Parathyroid adenoma (tissue), 2 donors: ENCODE measurements at regions not wholly inside any gene's neighbourhood (a gene's known extent, or its start where the extent isn't known, plus 50 kb on each side); places are given as distances from the start of the nearest gene placed in this dataset.

Source experiments
- H2AFZ ChIP-seq: fragments of 300-600 bp; sonication (generic); one replicate; pipeline ENCODE4 v1.7.0; 2017; ENCODE audit warnings: antibody characterized with exemption, mild to moderate bottlenecking
- H3K27ac ChIP-seq: fragments of 300-600 bp; sonication (generic); one replicate; pipeline ENCODE4 v1.7.0; 2017
- H3K27me3 ChIP-seq: fragments of 300-600 bp; sonication (generic); one replicate; pipeline ENCODE4 v1.7.0; 2017; ENCODE audit warnings: low read length; ENCODE audit not compliant: control insufficient read depth, insufficient read depth
- H3K36me3 ChIP-seq: fragments of 300-600 bp; sonication (generic); one replicate; pipeline ENCODE4 v1.7.0; 2017; ENCODE audit warnings: low read length; ENCODE audit not compliant: control insufficient read depth, insufficient read depth
- H3K4me1 ChIP-seq: fragments of 300-600 bp; sonication (generic); one replicate; pipeline ENCODE4 v1.7.0; 2017; ENCODE audit warnings: control low read depth
- H3K4me2 ChIP-seq: fragments of 300-600 bp; sonication (generic); one replicate; pipeline ENCODE4 v1.7.0; 2017; ENCODE audit warnings: low read length
- H3K4me3 ChIP-seq: fragments of 300-600 bp; sonication (generic); one replicate; pipeline ENCODE4 v1.7.0; 2017; ENCODE audit warnings: low read depth, low read length
- H3K79me2 ChIP-seq: fragments of 300-600 bp; sonication (generic); one replicate; pipeline ENCODE4 v1.7.0; 2017; ENCODE audit warnings: control low read depth
- H3K9ac ChIP-seq: fragments of 300-600 bp; sonication (generic); one replicate; pipeline ENCODE4 v1.7.0; 2017; ENCODE audit warnings: mild to moderate bottlenecking
- H3K9me3 ChIP-seq: fragments of 300-600 bp; sonication (generic); one replicate; pipeline ENCODE4 v1.7.0; 2017; ENCODE audit warnings: low read length; ENCODE audit not compliant: control insufficient read depth
- CTCF ChIP-seq: fragments of 300-600 bp; sonication (generic); IDR thresholded peaks from one replicate; pipeline ENCODE4 v1.7.0; 2017; ENCODE audit warnings: antibody characterized with exemption, mild to moderate bottlenecking
- donor health status: primary hyperparathyroidism.

DNA sequence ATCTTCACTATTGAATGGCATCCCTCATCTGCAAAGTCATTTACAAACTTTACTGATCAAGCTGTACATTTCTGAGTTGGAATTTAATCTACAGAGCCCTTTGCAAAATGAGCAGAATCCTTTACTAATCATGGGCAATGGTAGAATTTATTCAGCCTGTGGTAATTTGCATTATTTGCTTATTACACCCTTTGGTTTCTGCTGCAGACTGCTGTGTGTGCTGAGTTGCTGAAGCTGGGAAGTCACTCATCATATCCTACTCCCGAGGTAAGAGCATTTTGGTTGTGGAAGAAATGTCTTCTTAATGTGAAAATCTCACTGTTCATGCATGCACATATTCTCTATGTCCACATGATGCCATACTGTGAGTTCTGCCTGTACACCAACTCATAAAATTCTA lies 357.4 kb upstream of the SLC39A10 start:
- H3K79me2 ChIP-seq: no peaks in the 10 kb centered on the region
- H2AFZ ChIP-seq: no peak overlapping the region
- no peaks in the 10 kb centered on the region for H3K36me3 ChIP-seq
- no peak overlapping the region for H3K4me2 ChIP-seq
- no peak overlapping the region for H3K9ac ChIP-seq
- H3K4me3 ChIP-seq: no peak overlapping the region
- TF ChIP-seq CTCF: no peak
- no peaks in the 10 kb centered on the region for H3K9me3 ChIP-seq
- no peaks in the 10 kb centered on the region for H3K27me3 ChIP-seq
- no peaks in the 10 kb centered on the region for H3K4me1 ChIP-seq
- H3K27ac ChIP-seq: no peak overlapping the region

- no peak overlapping the region for H3K4me2 ChIP-seq
- no peak overlapping the region for H3K27ac ChIP-seq
- no peak overlapping the region for H2AFZ ChIP-seq
- H3K4me1 ChIP-seq: no peaks in the 10 kb centered on the region
- no peaks in the 10 kb centered on the region for H3K79me2 ChIP-seq
- H3K4me3 ChIP-seq: no peak overlapping the region
- TF ChIP-seq CTCF: no peak
- H3K9me3 ChIP-seq: no peaks in the 10 kb centered on the region
- no peaks in the 10 kb centered on the region for H3K27me3 ChIP-seq
- no peak overlapping the region for H3K9ac ChIP-seq
- no peaks in the 10 kb centered on the region for H3K36me3 ChIP-seq
Observed at GRCh38 chr2:195296490-195296889, 360.5 kb upstream of the SLC39A10 start.

DNA sequence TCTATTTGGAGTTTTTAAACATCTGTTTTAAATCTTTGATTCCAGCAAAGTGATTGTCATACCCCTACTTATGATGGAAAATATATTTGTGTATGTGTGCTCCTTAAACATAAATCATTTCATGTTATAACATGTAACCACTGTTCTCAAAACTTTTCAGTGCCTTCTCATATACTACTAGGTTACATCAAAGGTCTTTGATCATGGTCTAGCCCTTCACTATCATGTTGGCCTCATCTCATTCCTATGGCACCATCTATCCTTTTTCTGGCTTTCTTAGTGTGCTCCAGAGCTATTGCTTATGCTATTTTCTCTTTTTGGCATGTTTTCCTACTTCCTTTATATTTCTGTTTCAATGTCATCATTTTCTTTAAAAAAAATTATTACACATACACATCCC lies 367.9 kb upstream of the SLC39A10 start:
- H3K36me3 ChIP-seq: no peaks in the 10 kb centered on the region
- no peaks in the 10 kb centered on the region for H3K4me1 ChIP-seq
- H3K27ac ChIP-seq: no peak overlapping the region
- H2AFZ ChIP-seq: no peak overlapping the region
- no peak overlapping the region for H3K4me2 ChIP-seq
- H3K9me3 ChIP-seq: no peaks in the 10 kb centered on the region
- no peaks in the 10 kb centered on the region for H3K79me2 ChIP-seq
- no peak for TF ChIP-seq CTCF
- no peak overlapping the region for H3K4me3 ChIP-seq
- no peak overlapping the region for H3K9ac ChIP-seq
- no peaks in the 10 kb centered on the region for H3K27me3 ChIP-seq

DNA sequence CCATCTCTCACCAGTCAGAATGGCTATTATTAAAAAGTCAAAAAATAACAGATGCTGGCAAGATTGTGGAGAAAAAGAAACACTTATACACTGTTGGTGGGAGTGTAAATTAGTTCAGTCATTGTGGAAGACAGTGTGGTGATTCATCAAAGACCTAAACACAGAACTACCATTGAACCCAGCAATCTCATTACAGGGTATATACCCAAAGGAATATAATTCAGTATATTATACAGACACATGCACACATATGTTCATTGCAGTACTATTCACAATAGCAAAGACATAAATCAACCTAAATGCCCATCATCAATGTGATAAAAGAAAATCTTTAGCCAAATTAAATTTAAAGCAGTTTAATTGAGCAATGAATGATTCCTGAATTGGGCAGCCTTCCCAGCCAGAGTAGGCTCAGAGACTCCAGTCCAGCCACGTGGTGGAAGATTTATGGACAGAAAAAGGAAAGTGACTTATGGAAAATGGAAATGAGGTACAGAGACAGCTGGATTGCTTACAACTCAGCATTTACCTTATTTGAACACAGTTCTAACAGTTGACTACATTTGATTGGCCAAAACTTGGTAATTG lies 377.1 kb upstream of the SLC39A10 start:
- H3K4me1 ChIP-seq: no peaks in the 10 kb centered on the region
- H3K4me2 ChIP-seq: no peak overlapping the region
- H3K36me3 ChIP-seq: no peaks in the 10 kb centered on the region
- H3K27me3 ChIP-seq: no peaks in the 10 kb centered on the region
- no peak overlapping the region for H3K27ac ChIP-seq
- no peaks in the 10 kb centered on the region for H3K9me3 ChIP-seq
- no peaks in the 10 kb centered on the region for H3K79me2 ChIP-seq
- TF ChIP-seq CTCF: no peak
- H2AFZ ChIP-seq: no peak overlapping the region
- H3K9ac ChIP-seq: no peak overlapping the region
- no peak overlapping the region for H3K4me3 ChIP-seq

DNA sequence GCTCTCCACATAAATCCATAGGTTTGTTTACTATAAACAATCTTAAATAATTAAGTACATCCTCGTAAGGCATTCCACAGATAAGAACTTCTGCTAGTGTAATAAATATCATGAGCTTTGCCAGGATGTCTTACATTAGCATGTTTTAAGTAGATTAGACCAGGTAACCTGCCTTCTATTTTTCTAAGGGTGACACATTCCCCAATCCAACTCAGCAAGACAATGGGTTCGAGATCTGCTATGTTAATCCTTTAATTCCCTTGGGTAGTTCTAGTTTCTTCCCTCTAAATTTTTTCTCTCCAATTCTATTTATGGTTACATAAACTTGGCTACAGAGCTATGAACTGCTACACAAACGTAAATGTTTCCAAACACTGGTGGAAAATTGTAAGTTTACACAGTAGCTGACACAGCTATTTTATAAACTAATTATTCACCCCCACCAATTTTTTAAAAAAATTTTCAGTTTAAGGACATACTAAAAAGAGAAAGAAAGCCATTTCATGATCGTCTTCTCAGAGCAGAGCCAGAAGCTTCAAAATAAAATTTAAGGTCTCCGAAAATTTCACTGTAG lies 386.5 kb upstream of the SLC39A10 start:
- Histone ChIP-seq H3K9ac (no peak overlapping the region), H2AFZ (no peak overlapping the region), H3K27me3 (no peaks in the 10 kb centered on the region), H3K36me3 (no peaks in the 10 kb centered on the region), H3K27ac (no peak overlapping the region), H3K79me2 (no peaks in the 10 kb centered on the region), H3K9me3 (no peaks in the 10 kb centered on the region), H3K4me1 (no peaks in the 10 kb centered on the region), H3K4me2 (no peak overlapping the region), H3K4me3 (no peak overlapping the region)
- no peak for TF ChIP-seq CTCF
